Parathyroid adenoma (tissue), 2 donors: ENCODE measurements at regions not wholly inside any gene's neighbourhood (a gene's known extent, or its start where the extent isn't known, plus 50 kb on each side); places are given as distances from the start of the nearest gene placed in this dataset.

Experiments
- H2AFZ ChIP-seq: fragments of 300-600 bp; sonication (generic); one replicate; pipeline ENCODE4 v1.7.0; 2017; ENCODE audit warnings: antibody characterized with exemption, mild to moderate bottlenecking
- H3K27ac ChIP-seq: fragments of 300-600 bp; sonication (generic); one replicate; pipeline ENCODE4 v1.7.0; 2017
- H3K27me3 ChIP-seq: fragments of 300-600 bp; sonication (generic); one replicate; pipeline ENCODE4 v1.7.0; 2017; ENCODE audit warnings: low read length; ENCODE audit not compliant: control insufficient read depth, insufficient read depth
- H3K36me3 ChIP-seq: fragments of 300-600 bp; sonication (generic); one replicate; pipeline ENCODE4 v1.7.0; 2017; ENCODE audit warnings: low read length; ENCODE audit not compliant: control insufficient read depth, insufficient read depth
- H3K4me1 ChIP-seq: fragments of 300-600 bp; sonication (generic); one replicate; pipeline ENCODE4 v1.7.0; 2017; ENCODE audit warnings: control low read depth
- H3K4me2 ChIP-seq: fragments of 300-600 bp; sonication (generic); one replicate; pipeline ENCODE4 v1.7.0; 2017; ENCODE audit warnings: low read length
- H3K4me3 ChIP-seq: fragments of 300-600 bp; sonication (generic); one replicate; pipeline ENCODE4 v1.7.0; 2017; ENCODE audit warnings: low read depth, low read length
- H3K79me2 ChIP-seq: fragments of 300-600 bp; sonication (generic); one replicate; pipeline ENCODE4 v1.7.0; 2017; ENCODE audit warnings: control low read depth
- H3K9ac ChIP-seq: fragments of 300-600 bp; sonication (generic); one replicate; pipeline ENCODE4 v1.7.0; 2017; ENCODE audit warnings: mild to moderate bottlenecking
- H3K9me3 ChIP-seq: fragments of 300-600 bp; sonication (generic); one replicate; pipeline ENCODE4 v1.7.0; 2017; ENCODE audit warnings: low read length; ENCODE audit not compliant: control insufficient read depth
- TF ChIP-seq, protein P1 (sequence below): fragments of 300-600 bp; sonication (generic); IDR thresholded peaks from one replicate; pipeline ENCODE4 v1.7.0; 2017; ENCODE audit warnings: antibody characterized with exemption, mild to moderate bottlenecking
- donor health status: primary hyperparathyroidism.

DNA sequence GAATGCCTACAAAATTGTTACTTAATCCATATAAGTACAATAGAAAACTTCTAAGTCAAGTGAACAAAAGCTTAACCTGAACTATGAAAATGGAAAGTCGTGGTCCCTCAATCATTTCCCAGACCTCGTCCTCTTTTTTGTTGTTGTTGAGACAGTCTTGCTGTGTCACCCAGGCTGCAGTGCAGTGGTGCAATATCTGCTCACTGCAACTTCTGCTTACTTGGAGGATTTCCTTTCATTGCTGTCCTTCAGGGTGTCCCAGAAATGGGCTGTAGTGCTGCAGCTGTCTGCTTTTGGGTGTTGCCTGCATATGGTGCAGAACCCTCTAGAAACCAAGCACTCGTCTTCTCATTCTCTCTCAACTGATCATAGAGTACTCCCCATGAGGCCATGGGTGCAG, 75.0 kb upstream of the IL2 start:
- Histone ChIP-seq H3K4me1 (no peaks in the 10 kb centered on the region), H3K79me2 (no peaks in the 10 kb centered on the region), H3K27ac (no peak overlapping the region), H3K36me3 (no peaks in the 10 kb centered on the region), H2AFZ (no peak overlapping the region), H3K9me3 (no peaks in the 10 kb centered on the region), H3K27me3 (no peaks in the 10 kb centered on the region), H3K4me3 (no peak overlapping the region), H3K9ac (no peak overlapping the region), H3K4me2 (no peak overlapping the region)
- TF ChIP-seq, protein P1, sequence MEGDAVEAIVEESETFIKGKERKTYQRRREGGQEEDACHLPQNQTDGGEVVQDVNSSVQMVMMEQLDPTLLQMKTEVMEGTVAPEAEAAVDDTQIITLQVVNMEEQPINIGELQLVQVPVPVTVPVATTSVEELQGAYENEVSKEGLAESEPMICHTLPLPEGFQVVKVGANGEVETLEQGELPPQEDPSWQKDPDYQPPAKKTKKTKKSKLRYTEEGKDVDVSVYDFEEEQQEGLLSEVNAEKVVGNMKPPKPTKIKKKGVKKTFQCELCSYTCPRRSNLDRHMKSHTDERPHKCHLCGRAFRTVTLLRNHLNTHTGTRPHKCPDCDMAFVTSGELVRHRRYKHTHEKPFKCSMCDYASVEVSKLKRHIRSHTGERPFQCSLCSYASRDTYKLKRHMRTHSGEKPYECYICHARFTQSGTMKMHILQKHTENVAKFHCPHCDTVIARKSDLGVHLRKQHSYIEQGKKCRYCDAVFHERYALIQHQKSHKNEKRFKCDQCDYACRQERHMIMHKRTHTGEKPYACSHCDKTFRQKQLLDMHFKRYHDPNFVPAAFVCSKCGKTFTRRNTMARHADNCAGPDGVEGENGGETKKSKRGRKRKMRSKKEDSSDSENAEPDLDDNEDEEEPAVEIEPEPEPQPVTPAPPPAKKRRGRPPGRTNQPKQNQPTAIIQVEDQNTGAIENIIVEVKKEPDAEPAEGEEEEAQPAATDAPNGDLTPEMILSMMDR: no peak

DNA sequence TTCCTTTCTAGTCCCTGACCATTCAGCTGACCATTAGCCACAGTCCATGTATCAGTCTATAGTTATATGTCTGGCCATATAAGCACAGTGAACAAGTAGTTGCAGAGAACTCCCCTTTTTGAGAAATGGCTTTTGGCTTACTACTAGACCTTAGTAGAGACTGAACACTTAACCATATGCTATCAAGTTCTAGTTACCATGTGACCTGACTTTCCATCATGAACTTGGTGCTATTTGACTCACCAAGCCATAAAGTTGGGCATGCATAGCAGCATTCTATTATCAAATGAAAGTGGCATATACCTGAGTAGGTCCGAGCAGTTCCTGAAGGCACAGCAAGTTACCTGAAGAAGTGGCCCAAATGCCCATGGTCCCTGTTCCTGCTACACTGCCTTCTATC, 74.5 kb upstream of the IL2 start:
- no peak overlapping the region for H3K4me3 ChIP-seq
- no peaks in the 10 kb centered on the region for H3K79me2 ChIP-seq
- TF ChIP-seq, protein P1: no peak
- no peaks in the 10 kb centered on the region for H3K27me3 ChIP-seq
- H3K36me3 ChIP-seq: no peaks in the 10 kb centered on the region
- no peak overlapping the region for H3K9ac ChIP-seq
- no peaks in the 10 kb centered on the region for H3K9me3 ChIP-seq
- H3K4me2 ChIP-seq: no peak overlapping the region
- no peak overlapping the region for H2AFZ ChIP-seq
- no peak overlapping the region for H3K27ac ChIP-seq
- no peaks in the 10 kb centered on the region for H3K4me1 ChIP-seq

DNA sequence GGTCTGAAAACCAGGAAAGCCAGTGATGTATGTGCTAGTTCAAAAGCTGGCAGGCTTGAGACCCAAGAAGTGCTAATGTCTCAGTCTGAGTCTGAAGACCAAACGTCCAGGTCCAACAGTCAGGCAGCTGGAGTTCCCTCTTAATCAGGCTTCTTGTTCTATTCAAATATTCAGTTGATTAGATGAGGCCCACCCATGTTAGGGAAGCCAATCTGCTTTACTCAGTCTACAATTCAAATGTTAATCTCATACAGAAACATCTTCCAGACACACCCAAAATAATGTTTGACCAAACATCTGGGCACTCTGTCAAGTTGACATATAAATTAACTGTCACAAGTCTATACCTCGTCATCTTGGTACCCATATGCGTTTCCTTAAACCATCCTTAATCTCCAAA, 72.4 kb upstream of the IL2 start:
- no peak overlapping the region for H3K4me2 ChIP-seq
- no peaks in the 10 kb centered on the region for H3K4me1 ChIP-seq
- H3K9ac ChIP-seq: no peak overlapping the region
- TF ChIP-seq, protein P1: no peak
- no peaks in the 10 kb centered on the region for H3K9me3 ChIP-seq
- H3K79me2 ChIP-seq: no peaks in the 10 kb centered on the region
- no peaks in the 10 kb centered on the region for H3K27me3 ChIP-seq
- no peak overlapping the region for H3K27ac ChIP-seq
- no peak overlapping the region for H2AFZ ChIP-seq
- no peak overlapping the region for H3K4me3 ChIP-seq
- H3K36me3 ChIP-seq: no peaks in the 10 kb centered on the region

DNA sequence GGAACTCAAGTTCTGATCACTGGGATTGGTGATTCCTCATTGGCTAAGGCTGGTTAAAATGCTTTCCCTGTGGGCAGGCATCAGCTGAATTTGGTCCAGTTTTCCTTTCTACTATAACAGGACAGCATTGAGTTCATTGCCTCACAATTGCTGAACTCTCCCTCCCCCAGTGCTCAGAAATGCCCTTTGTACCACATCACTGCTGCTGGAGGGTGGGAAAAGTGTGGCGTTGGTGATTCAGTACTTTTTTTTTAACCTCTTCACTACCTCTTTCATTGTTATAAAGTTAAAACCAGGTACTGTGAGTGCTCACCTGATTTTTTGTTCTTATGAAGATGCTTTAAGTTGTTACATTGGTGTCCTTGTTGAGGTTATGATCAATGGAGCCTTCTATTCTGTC, 69.3 kb upstream of the IL2 start:
- Histone ChIP-seq H3K27ac (no peak overlapping the region), H2AFZ (no peak overlapping the region), H3K9ac (no peak overlapping the region), H3K27me3 (no peaks in the 10 kb centered on the region), H3K79me2 (no peaks in the 10 kb centered on the region), H3K4me3 (no peak overlapping the region), H3K4me2 (no peak overlapping the region), H3K4me1 (no peaks in the 10 kb centered on the region), H3K36me3 (no peaks in the 10 kb centered on the region), H3K9me3 (no peaks in the 10 kb centered on the region)
- TF ChIP-seq, protein P1: no peak

DNA sequence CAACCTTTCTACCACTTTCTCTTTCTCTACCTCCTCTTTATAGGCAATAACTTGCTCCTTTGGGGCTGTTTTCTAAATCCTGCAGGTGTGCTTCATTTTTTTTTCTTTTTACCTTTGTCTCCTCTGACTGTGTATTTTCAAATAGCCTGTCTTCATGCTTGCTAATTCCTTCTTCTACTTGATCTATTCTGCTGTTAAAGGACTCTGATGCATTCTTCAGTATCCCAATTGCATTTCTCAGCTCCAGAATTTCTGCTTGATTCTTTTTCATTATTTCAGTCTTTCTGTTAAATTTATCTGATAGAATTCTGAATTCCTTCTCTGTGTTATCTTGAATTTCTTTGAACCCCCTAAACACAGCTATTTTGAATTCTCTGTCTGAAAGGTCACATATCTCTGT, 67.7 kb upstream of the IL2 start:
- Histone ChIP-seq H3K4me3 (no peak overlapping the region), H3K27ac (no peak overlapping the region), H2AFZ (no peak overlapping the region), H3K79me2 (no peaks in the 10 kb centered on the region), H3K36me3 (no peaks in the 10 kb centered on the region), H3K4me1 (no peaks in the 10 kb centered on the region), H3K9me3 (no peaks in the 10 kb centered on the region), H3K27me3 (no peaks in the 10 kb centered on the region), H3K4me2 (no peak overlapping the region), H3K9ac (no peak overlapping the region)
- TF ChIP-seq, protein P1: no peak
